ENCODE measurements at regions not wholly inside any gene's neighbourhood (a gene's known extent, or its start where the extent isn't known, plus 50 kb on each side); places are given as distances from the start of the nearest gene placed in this dataset.
"Not testable (repeated sequence)": the region's sequence is repeated elsewhere in the genome, so short reads cannot be mapped to it uniquely, and the experiment has no call there.

DNA sequence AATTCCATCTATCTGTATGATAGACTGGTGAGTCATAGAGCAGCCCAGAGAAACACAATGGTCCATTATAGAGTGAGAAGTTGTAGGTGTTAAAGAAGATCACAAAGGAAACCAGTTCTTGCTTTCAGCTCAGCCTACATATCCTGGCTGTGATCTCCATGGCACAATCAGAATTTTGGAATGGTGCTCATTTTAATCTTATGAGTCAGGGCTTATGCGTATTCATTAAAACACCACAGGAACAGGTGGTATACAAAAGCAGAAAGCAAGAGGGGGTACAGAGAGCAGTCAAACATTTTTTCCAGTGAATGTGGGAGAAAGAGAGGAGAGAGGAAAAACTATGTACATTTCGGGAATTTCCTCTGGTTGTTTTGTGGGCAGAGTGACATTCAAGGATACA lies 126.9 kb downstream of the MFAP3L start:
- TF ChIP-seq, protein P1, sequence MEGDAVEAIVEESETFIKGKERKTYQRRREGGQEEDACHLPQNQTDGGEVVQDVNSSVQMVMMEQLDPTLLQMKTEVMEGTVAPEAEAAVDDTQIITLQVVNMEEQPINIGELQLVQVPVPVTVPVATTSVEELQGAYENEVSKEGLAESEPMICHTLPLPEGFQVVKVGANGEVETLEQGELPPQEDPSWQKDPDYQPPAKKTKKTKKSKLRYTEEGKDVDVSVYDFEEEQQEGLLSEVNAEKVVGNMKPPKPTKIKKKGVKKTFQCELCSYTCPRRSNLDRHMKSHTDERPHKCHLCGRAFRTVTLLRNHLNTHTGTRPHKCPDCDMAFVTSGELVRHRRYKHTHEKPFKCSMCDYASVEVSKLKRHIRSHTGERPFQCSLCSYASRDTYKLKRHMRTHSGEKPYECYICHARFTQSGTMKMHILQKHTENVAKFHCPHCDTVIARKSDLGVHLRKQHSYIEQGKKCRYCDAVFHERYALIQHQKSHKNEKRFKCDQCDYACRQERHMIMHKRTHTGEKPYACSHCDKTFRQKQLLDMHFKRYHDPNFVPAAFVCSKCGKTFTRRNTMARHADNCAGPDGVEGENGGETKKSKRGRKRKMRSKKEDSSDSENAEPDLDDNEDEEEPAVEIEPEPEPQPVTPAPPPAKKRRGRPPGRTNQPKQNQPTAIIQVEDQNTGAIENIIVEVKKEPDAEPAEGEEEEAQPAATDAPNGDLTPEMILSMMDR (IDR thresholded peaks at IDR 0.05; ENCODE audit: insufficient read depth, low read depth, low read length): no peak
- no peak overlapping the region for H3K4me3 ChIP-seq (ENCODE audit: low read depth, low read length)
- no peak for DNase-seq (ENCODE audit: low read depth)

DNA sequence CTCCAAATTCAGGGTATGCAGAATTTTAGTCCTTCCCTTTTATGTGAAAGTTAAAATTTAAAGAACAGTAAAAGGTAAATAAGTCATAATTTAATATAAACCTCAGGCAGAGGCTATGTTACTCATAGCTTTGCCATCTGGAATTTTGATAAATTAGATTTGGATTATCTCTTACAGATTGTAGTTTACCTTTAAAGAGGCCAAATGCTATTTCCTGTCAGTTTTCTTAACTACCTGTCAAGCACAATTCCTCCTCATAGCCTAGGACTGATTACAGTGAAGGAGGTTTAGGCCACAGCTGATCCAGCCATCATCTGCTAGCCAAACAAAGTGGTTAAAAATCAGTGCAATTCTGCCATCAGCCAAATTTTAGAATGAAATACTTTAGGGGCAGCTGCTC lies 128.1 kb downstream of the MFAP3L start:
- no peak overlapping the region for H3K4me3 ChIP-seq (ENCODE audit: low read depth, low read length)
- TF ChIP-seq, protein P1 (IDR thresholded peaks at IDR 0.05; ENCODE audit: insufficient read depth, low read depth, low read length): no peak
- DNase-seq (ENCODE audit: low read depth): no peak

DNA sequence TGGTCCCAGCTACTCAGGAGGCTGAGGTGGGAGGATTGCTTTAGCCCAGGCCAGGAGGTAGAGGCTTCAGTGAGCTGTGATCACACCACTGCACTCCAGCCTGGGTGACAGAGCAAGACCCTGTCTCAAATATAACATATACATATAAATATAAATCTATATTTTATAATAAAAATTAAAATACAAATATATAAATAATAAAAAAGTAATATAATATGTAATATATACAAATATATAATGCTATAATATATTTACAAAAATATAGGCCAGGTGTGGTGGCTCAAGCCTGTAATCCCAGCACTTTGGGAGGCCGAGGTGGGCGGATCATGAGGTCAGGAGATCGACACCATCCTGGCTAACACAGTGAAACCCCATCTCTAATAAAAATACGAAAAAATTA lies 131.4 kb downstream of the MFAP3L start:
- not testable (repeated sequence) for H3K4me3 ChIP-seq (ENCODE audit: low read depth, low read length)

DNA sequence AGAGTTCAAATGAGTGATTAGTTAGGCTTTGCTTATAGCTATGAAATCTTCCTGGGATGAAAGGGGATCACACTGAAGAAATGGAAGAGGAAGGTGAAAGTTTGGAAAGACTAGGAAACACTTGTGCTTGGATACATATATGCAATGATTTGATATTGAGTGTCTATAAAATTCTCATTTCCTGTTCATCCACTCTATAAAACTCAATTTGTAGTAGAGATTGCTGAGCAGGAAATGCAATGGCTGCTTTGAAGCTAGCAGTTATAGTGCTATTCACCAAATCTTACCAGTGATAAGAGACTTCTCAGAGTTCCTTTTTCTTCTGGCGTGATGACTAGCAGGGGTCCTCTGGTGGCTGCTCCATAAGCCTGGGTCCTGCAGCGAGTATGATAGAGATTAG lies 128.1 kb upstream of the HPF1 start:
- no peak for DNase-seq (ENCODE audit: low read depth)
- TF ChIP-seq, protein P1 (IDR thresholded peaks at IDR 0.05; ENCODE audit: insufficient read depth, low read depth, low read length): no peak

More for the DNA sequence above, 131.4 kb downstream of the MFAP3L start:
- not testable (repeated sequence) for DNase-seq (ENCODE audit: low read depth)

DNA sequence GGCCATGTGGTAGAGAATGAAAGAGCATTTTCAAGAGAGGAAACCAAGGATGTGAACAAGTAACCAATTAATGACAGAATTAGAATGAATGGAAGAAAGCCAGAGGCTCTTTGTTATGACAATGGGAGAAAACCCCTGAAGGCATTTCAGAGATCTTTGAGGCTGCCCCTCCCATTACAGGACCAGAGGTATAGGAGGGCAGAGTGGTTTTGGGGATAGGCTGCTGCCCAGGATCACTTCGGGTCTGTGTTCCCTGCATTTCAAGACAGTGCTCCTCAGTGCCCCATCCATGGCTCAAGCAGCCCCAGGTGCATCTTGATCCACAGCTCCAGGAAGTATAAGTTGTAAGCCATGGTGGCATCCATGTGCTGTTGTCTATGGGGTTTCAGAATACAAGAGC lies 124.0 kb upstream of the HPF1 start:
- H3K4me3 ChIP-seq (ENCODE audit: low read depth, low read length): no peak overlapping the region
- TF ChIP-seq, protein P1 (IDR thresholded peaks at IDR 0.05; ENCODE audit: insufficient read depth, low read depth, low read length): no peak
- no peak for DNase-seq (ENCODE audit: low read depth)

More for the DNA sequence above, 128.1 kb upstream of the HPF1 start:
- no peak overlapping the region for H3K4me3 ChIP-seq (ENCODE audit: low read depth, low read length)

DNA sequence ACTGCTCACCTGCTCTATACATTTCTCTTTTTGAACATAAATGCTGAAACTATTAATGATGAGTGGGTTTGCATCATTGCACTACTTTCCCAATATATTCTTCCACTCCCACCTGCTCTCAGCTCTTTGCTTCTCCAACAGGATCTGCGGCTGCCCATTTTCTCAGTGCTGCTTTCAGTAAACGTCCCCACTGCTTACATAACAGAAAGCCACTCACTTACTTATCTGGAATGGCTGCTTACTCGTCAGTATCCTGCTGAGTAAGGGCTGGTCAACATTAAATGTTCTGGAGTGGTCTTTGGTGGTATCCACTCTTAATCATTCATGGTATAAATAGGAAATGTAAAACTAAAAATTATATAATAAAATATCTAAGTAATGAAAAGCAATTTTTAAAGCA lies 112.8 kb upstream of the HPF1 start:
- no peak overlapping the region for H3K4me3 ChIP-seq (ENCODE audit: low read depth, low read length)
- DNase-seq (ENCODE audit: low read depth): no peak
- TF ChIP-seq, protein P1 (IDR thresholded peaks at IDR 0.05; ENCODE audit: insufficient read depth, low read depth, low read length): no peak

DNA sequence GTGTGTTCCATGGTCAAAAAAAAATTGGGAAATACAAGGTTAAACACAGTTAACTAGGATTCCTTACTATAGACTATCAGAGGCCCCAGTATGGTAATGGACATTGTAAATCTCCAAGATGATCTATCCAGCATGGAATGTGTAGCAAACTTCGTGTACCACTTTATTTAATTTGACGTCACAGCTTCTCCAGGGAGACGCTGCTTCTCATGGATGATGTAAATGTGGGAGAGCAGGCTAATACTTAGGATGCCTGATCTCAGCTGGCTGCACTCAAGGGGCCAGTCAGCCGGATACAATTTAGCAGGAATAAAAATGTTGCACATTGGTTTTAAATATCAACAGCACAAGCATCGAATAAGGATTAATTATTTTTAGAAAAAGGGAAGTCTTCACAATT lies 111.7 kb upstream of the HPF1 start:
- TF ChIP-seq, protein P1 (IDR thresholded peaks at IDR 0.05; ENCODE audit: insufficient read depth, low read depth, low read length): no peak
- H3K4me3 ChIP-seq (ENCODE audit: low read depth, low read length): no peak overlapping the region
- no peak for DNase-seq (ENCODE audit: low read depth)

Data from fibroblast of villous mesenchyme (primary cell).